ENCODE measurements at regions not wholly inside any gene's neighbourhood (a gene's known extent, or its start where the extent isn't known, plus 50 kb on each side); places are given as distances from the start of the nearest gene placed in this dataset.

DNA sequence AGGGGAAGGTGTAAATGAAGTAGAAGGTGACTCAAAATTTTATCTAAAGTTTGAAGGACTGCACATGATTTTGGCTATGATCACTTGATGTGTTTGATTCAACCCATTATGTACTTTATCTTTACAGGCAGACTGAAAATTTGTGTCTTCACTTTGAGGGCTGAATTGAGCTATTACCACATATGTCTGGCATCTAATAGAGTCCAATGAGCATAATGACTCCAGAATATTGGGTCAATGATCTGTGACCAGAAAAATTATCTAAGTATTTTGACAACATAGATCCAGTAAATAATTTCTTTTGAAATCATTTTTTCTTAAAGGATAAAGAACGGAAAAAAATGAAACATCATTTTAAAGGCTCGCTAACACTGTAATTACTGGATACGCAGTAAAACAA, 2810.0 kb downstream of the PCDH9 start:
- Histone ChIP-seq H3K4me1 (no peaks in the 10 kb centered on the region), H3K27ac (no peak overlapping the region), H3K4me3 (no peak overlapping the region), H3K9me3 (no peaks in the 10 kb centered on the region), H3K36me3 (no peaks in the 10 kb centered on the region), H3K27me3 (no peaks in the 10 kb centered on the region)
- TF ChIP-seq, protein P1, sequence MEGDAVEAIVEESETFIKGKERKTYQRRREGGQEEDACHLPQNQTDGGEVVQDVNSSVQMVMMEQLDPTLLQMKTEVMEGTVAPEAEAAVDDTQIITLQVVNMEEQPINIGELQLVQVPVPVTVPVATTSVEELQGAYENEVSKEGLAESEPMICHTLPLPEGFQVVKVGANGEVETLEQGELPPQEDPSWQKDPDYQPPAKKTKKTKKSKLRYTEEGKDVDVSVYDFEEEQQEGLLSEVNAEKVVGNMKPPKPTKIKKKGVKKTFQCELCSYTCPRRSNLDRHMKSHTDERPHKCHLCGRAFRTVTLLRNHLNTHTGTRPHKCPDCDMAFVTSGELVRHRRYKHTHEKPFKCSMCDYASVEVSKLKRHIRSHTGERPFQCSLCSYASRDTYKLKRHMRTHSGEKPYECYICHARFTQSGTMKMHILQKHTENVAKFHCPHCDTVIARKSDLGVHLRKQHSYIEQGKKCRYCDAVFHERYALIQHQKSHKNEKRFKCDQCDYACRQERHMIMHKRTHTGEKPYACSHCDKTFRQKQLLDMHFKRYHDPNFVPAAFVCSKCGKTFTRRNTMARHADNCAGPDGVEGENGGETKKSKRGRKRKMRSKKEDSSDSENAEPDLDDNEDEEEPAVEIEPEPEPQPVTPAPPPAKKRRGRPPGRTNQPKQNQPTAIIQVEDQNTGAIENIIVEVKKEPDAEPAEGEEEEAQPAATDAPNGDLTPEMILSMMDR (IDR thresholded peaks at IDR 0.05), result no peak
- DNase-seq (ENCODE audit: low spot score), result no peak

DNA sequence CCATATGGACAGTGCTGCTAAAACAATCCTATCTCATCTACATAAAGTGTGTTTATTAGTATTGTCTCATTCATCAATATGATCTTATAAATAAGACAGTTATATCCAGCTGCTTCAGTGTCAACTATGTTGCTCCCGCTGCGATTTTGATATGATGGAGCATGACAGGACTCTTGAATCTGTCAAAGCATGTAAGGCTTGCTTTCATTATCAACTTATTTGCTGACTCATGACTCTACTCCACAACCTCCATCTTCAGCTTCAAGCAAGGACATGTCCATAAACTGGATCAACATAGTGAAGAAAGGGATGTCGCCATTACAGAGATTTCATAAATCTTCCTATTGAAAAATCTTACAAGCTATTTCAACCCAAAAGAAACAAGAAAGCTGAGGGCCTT, 2812.6 kb downstream of the PCDH9 start:
- TF ChIP-seq, protein P1 (IDR thresholded peaks at IDR 0.05), result no peak
- no peak for DNase-seq (ENCODE audit: low spot score)
- H3K27me3 ChIP-seq, result no peaks in the 10 kb centered on the region
- H3K4me3 ChIP-seq, result no peak overlapping the region
- H3K36me3 ChIP-seq, result no peaks in the 10 kb centered on the region
- no peaks in the 10 kb centered on the region for H3K4me1 ChIP-seq
- H3K27ac ChIP-seq, result no peak overlapping the region
- H3K9me3 ChIP-seq, result no peaks in the 10 kb centered on the region

DNA sequence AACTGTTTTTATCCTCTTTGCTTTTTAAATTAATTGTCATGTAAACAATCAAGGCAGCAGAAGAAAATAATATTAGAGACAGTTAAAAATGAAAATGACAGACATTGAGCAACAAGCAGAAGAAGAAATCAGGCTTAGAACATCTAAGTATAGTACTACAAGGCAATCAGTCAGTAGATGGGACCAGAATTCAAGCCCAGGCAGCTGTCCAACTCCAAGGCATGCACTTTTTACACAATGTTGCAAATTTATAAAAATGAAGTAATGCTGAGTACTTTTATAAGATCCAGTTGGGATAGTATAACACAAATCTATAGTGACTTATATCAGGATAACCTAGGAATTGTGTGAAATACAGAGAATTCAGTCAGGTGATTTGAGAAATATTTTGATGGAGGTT, 2815.8 kb downstream of the PCDH9 start:
- H3K4me1 ChIP-seq, result no peaks in the 10 kb centered on the region
- H3K4me3 ChIP-seq, result no peak overlapping the region
- no peaks in the 10 kb centered on the region for H3K9me3 ChIP-seq
- no peak overlapping the region for H3K27ac ChIP-seq
- no peaks in the 10 kb centered on the region for H3K27me3 ChIP-seq
- TF ChIP-seq, protein P1 (IDR thresholded peaks at IDR 0.05), result no peak
- H3K36me3 ChIP-seq, result no peaks in the 10 kb centered on the region
- no peak for DNase-seq (ENCODE audit: low spot score)

DNA sequence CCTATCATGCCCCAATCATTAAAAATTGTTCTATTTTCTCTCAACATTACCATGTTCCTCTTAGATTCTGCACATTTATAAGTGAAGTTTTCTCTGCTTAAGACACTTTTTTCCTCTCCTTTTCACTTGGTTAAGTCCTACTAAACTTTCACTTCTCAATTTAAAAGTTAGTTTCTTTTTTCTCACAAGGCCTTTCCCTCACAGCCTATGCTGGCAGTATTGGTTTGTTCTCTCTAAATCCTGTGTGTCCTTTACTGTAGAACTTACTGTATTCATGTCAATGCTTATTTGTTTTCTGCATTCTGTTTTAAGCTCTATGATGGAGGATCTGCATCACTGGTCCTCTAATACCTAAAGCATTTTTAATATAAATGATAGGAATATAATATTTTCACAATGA, 2816.6 kb downstream of the PCDH9 start:
- Histone ChIP-seq H3K36me3 (no peaks in the 10 kb centered on the region), H3K4me3 (no peak overlapping the region), H3K9me3 (no peaks in the 10 kb centered on the region), H3K27me3 (no peaks in the 10 kb centered on the region), H3K4me1 (no peaks in the 10 kb centered on the region), H3K27ac (no peak overlapping the region)
- no peak for DNase-seq (ENCODE audit: low spot score)
- TF ChIP-seq, protein P1 (IDR thresholded peaks at IDR 0.05), result no peak

DNA sequence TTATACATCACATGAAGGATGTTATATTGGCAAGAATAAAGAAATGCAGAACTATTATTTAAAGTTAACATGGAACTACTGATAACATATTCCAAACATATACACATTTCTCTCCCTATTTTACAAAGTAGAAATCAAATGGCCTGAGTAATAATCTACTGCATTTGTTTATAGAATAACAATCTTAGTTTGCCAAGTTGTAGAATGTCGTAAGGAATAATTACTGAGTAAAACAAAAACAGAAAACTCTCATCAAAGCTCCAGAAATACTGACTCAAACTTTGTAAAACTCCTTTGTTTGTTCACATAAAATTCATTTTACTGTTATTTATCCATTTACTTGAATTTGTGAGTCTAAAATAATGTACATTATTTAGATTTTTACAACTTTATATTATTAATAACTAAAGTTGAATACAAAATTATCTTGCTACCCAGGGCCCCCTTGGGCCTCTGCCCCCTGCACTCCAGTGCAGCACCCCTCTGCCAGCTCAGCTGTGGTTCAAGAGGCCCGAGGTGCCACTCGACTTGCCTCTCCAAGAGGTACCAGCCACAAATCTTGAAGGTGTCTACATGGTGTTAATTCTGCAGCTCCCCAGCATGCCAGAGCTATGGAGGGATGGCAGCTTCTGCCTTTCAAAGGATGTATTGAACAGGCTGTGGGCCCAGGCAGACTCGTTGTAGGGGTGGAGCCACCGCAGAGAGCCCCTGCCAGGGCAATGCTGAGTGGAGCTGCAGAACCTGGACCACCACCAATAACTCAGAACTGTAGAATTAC, 2819.7 kb downstream of the PCDH9 start:
- Histone ChIP-seq H3K4me3 (no peak overlapping the region), H3K27me3 (no peaks in the 10 kb centered on the region), H3K9me3 (no peaks in the 10 kb centered on the region), H3K4me1 (no peaks in the 10 kb centered on the region), H3K36me3 (no peaks in the 10 kb centered on the region), H3K27ac (no peak overlapping the region)
- TF ChIP-seq, protein P1 (IDR thresholded peaks at IDR 0.05), result no peak
- no peak for DNase-seq (ENCODE audit: low spot score)

DNA sequence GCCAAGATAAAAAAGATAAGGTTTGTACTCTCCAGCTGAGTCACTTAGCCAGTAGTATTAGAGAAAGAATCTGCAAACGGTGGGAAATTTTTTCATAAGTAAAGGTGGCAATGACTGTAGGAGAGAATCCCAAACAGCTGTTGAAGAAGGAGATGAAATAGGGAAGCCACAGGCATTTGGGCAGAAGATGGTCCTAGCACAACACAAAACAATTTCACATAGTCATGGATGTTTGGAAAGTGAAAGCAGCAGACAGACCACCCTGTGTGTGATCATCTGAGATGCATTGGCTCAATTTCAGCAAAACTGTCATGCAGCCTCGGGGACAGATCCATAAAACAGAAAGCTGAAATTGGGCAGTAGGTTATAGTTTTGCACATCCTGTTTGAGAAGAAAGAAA, 2832.4 kb downstream of the PCDH9 start:
- no peak overlapping the region for H3K27ac ChIP-seq
- DNase-seq (ENCODE audit: low spot score), result no peak
- H3K27me3 ChIP-seq, result no peaks in the 10 kb centered on the region
- H3K4me1 ChIP-seq, result no peaks in the 10 kb centered on the region
- H3K4me3 ChIP-seq, result no peak overlapping the region
- TF ChIP-seq, protein P1 (IDR thresholded peaks at IDR 0.05), result no peak
- H3K9me3 ChIP-seq, result no peaks in the 10 kb centered on the region
- no peaks in the 10 kb centered on the region for H3K36me3 ChIP-seq
